ENCODE measurements at regions not wholly inside any gene's neighbourhood (a gene's known extent, or its start where the extent isn't known, plus 50 kb on each side); places are given as distances from the start of the nearest gene placed in this dataset.

- DNase-seq = no peak
Measured at GRCh38 chr5:158434749-158435148, 575.8 kb upstream of the CLINT1 start.

DNA sequence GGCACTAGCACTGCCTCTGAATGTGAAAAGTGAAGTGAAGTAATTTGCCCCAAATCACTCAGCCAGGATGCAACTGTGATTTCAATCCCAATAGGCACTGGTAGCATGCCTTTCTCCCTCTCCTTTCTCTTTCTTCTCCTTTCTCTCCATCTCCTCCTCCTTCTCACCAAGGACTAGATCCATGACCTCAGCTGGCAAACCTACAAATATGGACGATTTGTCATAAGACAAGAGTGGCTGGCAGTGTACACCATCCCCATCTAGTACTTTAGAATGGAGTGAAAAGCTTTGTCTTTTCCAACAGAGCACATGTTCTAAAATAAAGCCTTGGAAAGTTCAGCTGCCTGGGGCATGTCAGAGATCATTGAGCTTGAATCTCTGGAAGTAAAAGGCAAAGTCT, 574.7 kb upstream of the CLINT1 start:
- no peak for DNase-seq

- no peak for DNase-seq
Measured at GRCh38 chr5:158431369-158432029, 572.6 kb upstream of the CLINT1 start.

- DNase-seq = no peak
Measured at GRCh38 chr5:158430798-158431167, 571.8 kb upstream of the CLINT1 start.

DNA sequence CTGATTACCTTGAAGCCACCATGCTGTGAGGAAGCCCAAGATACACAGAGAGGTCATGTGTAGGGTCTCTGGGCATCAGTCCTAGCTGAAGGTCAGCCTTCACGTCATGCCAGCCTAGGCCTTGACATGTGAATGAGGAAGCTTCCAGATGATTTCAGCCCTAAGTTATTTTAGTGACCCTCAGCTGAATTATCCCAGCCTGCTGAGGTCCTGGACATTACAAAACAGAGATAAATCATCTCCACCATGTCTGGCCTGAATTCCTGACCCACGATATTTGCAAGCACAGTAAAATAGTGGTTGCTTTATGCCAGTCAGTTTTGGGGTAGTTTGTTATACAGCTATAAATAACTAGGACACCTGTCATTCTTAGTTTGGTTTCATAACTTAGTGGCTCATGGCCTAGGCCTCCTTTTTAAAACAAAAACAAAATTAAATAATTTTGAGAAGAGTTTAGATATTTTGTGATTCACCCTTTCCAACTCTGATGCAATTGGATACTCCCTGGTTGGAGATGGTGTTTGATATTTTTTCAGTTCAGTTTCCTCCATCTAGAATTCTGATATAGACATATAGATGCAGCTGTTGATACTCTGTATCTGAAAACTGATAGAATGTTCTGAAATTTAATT, 571.3 kb upstream of the CLINT1 start:
- DNase-seq = no peak

- DNase-seq = no peak
Measured at GRCh38 chr5:158429564-158429963, 570.6 kb upstream of the CLINT1 start.

GRCh38 chr5:158423623-158424200, 564.8 kb upstream of the CLINT1 start:
- no peak for DNase-seq

- no peak for DNase-seq
Measured at GRCh38 chr5:158422653-158423515, 563.9 kb upstream of the CLINT1 start.

DNA sequence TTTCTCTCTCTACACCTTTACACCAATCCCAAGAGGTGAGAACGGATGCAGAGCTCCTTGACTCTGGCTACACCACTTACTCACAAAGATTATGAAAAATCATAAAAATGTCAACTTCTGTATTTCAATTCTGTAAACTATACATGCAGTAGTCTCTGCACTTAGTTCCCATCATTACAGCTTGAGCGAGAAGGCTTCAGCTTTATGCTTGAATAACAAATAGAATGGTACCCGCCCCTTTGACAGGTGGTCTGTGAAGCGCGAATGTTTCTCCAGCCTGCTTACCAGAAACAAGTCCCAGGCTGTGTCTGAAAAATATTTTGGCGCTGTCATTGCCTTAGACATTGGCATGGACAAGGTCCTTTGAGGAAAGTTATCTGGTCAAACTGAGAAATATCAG, 562.4 kb upstream of the CLINT1 start:
- DNase-seq = no peak

DNA sequence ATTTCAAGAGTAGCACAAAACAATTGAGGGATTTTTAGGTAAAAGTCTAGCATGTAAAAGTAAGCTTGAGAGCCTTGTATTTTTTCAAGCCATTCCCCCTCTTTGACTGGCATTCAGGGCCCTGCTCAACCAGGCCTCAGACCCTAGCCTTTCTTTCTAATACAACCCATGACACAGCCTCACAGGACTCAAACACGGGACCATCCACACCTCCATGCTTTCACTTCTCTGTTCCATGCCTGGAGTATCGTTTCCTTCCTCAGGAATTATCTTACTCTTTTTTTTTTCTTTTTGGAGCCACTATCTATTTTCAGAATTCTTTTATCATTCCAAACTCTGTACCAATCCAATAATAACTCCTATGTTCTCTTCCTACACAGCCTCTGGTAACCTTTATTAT, 560.2 kb upstream of the CLINT1 start:
- DNase-seq = no peak

DNA sequence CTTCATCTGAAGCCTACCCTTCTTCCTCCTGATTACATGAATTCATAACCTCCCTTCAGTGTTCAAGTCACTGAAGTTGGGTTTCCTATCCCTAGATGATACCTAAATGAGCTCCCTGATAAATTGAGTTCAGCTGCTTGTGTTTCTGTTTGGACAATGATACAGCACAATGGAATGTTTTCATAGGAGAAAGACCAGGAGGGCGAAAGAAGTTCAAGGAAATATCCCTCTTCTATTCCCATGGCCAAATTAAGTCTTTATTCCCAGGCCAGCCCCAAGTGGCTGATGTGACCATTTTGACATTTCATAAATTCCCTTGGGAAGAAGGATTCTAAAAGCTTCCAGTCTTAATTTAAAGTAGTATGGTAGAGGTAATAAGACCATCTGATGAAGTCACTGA, 555.8 kb upstream of the CLINT1 start:
- DNase-seq = no peak

DNA sequence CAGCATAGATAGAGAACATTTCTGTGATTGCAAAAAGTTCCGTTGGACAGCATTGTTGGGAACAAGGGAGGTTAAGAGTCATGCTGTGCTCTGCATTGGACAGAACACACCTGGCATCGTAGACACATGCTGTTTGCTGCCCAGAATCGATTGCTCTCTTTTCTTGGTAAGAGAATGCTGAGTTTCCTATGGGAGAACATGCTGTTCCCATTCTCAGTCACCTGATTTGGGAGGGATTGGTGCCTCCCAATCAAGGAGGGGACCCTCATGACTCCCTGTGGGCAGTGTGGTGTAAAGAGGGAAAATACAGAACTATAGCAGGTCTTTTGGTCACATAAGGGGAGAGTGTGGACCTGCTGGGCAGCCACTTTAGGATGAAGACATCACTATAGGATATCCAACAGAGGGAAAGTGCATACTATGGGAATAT, 555.4 kb upstream of the CLINT1 start:
- DNase-seq = no peak

DNA sequence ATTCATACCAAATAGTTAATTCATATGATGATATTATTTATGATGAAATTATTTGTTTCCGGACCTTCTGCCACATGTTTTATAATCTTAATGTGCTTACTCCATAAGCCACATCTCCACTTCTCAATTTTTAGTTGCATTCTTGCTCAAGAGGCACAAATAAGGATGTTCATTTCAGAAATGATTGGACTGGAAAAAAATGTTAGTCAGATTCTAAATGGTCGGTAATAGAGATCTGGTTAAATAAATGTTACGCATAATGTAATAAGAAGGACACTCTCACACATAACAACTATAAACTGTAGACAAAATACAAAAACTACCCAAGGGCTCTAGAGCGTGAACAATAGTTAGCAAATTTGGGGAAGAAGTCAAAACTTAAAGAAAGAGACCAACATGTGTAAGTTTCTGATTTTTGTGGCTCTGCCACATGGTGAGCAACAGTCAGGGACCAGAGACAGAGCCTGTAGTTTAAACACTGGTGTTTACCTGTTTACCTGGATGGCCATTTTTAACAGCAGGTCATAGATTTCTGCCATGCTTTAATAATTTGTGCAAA, 554.3 kb upstream of the CLINT1 start:
- DNase-seq = no peak

GRCh38 chr5:158410976-158411375, 552.0 kb upstream of the CLINT1 start:
- DNase-seq = no peak

GRCh38 chr5:158409507-158409906, 550.6 kb upstream of the CLINT1 start:
- DNase-seq = no peak

GRCh38 chr5:158407824-158408195, 548.9 kb upstream of the CLINT1 start:
- no peak for DNase-seq

- DNase-seq = no peak
Measured at GRCh38 chr5:158406884-158407823, 548.2 kb upstream of the CLINT1 start.

- DNase-seq = no peak
Measured at GRCh38 chr5:158398360-158399201, 539.6 kb upstream of the CLINT1 start.

GRCh38 chr5:158397278-158397677, 538.3 kb upstream of the CLINT1 start:
- DNase-seq = no peak

GRCh38 chr5:158394102-158394501, 535.2 kb upstream of the CLINT1 start:
- no peak for DNase-seq

- DNase-seq = no peak
Measured at GRCh38 chr5:158393457-158393856, 534.5 kb upstream of the CLINT1 start.
